GM18907 (cell line): ENCODE measurements at regions not wholly inside any gene's neighbourhood (a gene's known extent, or its start where the extent isn't known, plus 50 kb on each side); places are given as distances from the start of the nearest gene placed in this dataset.

Experiments used
- ATAC-seq: cut with Tn5 transposase; IDR thresholded peaks from one replicate; pipeline ENCODE4 v1.9.1; 2021; ENCODE audit warnings: mild to moderate bottlenecking, moderate library complexity; ENCODE audit not compliant: unreplicated experiment

DNA sequence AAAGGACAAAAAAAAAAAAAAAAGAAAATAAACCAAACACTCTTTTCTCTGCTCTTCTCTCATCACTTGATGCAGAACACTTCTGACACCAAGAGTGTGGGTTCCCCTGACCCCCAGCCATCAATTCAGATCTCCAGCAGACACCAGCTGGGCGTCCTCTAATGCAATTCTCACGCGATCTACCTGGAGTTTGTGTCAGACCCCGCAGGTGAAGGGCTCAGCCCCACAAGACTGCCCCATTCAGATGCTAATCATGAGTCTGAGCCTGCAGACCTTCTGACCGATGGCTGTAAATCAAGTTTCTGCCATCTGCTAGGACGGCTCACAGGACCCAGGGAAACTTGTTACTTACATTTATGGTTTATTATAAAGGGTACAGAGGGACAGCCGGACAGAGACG lies 133.6 kb upstream of the C1orf174 start:
- no peak for ATAC-seq

DNA sequence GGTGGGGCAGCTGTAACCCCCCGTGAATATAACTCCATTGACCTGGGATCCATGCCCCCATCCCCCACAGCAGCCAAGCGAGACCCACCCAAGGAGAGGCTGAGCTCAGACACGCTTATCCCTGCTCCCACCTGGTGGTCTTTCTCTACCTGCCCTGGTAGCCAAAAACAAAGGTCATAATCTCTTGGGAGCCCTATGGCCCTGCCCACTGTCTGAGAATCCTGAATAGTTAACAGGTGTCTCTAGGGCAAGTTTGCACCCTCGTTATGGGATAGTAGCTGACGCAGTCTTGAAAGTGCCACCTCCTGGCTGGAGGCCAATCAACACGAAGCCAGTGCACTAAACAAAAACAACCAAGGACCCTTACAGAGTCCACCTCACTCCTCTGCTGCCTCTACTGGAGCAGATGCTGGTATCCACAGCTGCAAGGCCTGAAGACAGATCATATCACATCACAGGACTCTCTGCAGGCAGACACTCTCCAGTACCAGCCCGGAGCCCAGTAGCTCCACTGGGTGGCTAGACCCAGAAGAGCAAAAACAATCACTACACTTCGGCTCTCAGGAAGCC lies 134.3 kb upstream of the C1orf174 start:
- ATAC-seq = no peak

DNA sequence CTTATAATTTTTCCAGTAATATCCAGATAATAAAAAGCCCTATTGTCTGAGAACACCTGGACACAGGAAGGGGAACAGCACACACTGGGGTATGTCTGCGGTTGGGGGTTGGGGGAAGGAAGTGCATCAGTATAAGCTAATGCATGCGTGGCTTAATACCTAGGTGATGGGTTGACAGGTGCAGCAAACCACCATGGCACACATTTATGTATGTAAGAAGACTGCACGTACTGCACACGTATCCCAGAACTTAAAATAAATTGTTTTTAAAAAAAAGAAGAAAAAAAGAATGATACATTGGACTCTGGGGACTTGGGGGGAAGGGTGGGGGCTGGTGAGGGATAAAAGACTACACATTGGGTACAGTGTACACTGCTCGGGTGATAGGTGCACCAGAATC lies 144.9 kb upstream of the C1orf174 start:
- no peak for ATAC-seq

DNA sequence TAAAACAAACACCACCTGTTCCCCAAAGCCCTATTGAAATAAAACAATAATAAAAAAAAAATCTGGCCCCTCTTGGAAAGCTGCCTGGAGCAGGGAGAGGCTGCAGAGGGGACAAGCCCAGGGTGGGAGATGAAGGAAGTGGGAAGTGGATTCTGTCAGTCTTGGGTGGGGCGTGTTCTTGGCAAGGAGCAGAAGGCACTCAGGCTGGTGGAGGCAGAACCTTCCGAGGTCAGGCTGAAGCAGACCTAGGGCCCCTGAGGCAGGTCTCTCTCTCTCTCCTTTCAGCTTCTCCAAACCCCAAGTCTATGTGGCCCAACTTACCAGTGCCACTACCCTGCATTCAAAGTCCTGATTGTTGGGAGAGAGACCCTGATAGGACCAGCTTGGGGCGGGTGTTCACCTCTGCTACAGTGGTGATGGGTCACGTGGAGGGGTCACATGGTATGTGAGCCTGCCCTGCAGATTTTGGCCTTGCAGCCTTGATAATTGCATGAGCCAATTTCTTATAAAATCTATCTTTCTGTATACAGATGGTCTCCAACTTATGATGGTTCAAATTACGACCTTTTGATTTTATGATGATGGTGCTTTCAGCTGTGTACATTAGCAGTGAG lies 145.4 kb upstream of the C1orf174 start:
- ATAC-seq = no peak

DNA sequence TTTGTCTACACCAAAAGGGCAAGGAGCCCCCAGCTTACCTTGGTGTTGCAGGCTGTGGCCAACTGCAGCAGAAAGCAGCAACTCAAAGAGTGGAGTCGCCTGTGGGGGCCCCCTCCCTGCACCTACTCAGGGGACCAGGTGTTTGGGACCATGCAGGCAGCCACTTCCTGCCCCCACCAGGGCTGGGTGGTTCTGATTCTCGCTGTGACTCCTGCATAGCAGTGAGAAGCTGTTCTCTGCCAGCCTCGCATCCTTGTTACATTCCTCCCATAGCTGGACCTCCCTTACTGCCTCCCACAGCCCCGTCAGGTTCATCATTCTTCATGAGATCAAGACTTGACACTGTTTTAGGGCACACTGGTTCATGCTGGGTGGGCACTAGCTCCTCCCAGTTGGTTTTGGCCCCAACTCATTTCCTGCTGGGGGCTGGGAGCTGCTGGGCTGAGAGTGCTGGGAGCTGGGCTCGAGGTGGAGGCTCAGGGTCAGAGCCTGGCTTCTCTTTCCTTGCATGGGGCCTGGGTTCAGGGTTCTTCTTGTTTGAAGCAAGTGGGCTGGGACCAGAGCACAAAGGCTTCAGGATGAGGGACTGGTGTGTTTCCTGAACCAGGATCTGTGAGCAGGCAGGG lies 146.9 kb upstream of the C1orf174 start:
- no peak for ATAC-seq

DNA sequence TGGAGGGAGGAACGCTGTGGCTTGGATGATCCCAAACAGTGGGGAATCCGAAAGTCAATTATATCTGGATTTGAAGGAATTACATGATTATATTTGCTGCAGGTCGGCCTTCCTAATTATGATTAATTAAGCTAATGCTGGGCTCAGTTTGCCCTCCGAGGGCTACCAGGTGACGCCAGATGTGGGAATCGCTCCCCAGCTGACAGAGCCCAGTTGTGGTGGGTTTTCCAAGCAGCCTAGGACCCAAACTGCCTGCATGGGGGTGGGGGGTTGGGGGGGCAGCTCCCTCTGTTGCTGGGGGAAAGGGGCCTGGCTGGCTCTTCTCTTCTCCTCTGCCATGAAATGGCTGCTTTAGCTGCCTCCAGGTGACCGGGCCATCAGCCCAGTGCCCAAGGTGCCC lies 147.6 kb upstream of the C1orf174 start:
- no peak for ATAC-seq

DNA sequence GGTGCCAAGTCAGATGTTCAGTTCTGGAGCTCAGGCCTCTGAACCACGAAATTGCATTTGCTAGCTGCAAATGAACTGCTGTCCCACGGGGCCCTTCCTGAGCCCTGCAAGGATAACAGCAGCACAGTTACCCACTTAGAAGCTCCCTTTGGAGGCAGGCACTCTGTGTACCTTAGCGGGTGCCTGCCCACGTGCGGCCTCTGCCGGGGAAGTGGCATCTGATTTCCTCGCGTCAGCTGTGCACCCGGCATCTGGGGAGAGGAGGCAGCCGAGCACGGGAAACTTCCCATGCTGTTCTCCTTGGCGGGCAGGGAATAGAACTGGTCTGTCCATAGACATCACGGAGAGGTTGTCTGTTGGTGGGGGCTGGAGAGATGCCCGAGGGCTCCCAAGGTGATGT lies 148.0 kb upstream of the C1orf174 start:
- no peak for ATAC-seq

DNA sequence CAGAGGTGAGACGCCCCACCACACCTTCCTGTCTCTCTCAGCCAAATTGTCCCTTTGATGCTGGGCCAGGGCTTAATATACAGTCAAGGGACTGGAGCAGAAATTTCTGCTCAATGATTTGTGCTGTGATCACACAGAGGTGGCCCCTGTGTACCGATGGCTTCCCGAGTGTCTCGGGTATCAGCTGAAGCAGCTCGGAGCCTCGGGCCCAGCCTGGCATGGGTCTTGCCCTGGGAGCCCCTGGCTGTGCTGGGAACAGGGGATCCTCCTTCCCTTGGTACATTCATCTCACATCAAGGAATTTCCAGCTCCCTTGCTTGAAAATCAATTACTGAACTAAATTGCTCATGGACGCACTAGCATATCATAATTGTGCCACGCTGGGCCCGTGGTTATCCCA lies 148.8 kb upstream of the C1orf174 start:
- ATAC-seq = no peak

DNA sequence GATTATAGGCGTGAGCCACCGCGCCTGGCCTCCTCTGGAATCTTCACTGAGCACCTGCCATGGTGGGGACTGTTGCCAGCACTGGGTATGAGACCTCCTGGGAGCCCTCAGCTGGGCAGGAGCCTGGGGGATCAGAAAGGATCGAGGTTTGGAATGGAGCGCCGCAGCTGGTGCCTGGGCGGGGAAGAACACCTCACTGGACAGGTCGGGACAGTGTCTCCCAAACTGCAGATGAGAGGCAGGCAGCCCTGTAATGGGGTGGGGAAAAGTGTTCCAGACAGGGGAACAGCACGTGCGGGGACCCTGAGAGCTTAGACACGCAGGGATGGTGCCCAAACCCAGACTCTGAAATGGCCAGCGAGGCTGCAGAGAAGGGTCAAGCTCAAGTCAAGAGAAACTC lies 150.9 kb upstream of the C1orf174 start:
- ATAC-seq = no peak

DNA sequence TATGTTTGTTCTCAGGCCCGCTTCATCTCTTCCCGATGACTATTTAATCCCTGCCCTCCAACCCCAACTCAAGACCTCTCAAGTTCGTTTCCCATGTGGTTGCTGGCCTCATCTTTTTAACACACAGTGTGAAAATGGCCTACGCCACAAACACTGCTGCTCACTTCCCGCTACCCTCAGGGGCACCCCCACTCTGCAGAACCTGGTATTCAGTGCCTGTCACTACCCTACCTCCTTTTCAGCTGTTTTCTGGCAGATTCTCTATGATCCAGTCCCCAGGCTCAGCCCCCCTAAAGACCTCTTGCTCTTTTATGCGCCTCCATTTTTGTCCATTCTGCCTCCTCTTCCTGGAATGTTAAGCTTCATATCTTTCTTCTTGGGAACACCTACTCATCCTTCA lies 152.6 kb upstream of the C1orf174 start:
- no peak for ATAC-seq

DNA sequence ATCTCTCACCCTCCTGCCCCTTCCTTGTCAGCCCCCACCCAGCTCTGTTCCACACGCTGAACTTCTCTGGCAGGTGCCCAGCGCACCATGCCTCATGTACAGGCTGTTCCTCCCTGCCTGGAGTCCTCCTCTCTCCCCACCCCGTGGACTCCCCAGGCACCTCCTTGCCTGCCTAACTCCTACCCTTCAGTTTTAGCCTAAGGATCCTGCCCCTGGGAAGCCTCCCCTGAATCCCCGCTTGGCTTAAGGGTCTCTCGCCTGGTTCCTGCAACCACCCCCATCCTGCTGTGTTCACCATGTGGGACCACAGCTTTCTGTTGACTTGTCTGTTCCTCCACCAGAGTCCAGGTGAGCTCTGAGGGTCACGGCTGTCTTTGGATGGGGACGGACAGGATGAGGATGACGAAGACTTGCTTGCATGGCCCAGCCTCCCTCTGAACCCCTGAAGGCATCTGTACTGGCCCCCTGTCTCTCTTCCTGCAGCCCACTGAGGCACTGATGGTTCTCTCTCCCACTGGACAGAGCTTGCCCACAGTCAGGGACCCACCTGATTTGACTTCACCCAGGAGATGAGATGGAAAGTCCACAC lies 153.2 kb upstream of the C1orf174 start:
- no peak for ATAC-seq

DNA sequence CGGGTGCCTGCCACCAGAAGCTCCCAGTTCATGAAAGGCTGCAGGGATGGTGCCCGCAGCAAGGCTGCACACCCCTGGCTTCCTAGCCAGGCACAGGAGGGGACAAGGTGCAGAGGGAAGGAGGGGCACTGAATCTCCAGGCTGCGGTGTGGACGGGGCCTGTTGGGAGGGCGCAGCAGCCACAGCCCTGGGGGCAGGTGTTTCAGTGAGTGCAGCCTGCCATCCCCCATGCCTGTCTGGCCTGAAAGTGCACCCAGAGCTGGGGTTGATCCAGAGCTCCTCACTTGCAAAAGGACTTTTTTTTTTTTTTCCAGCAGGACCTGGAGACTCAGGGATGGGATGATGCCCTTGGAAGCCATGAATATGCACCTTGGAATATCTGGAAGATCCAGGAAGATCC lies 153.7 kb upstream of the C1orf174 start:
- no peak for ATAC-seq

DNA sequence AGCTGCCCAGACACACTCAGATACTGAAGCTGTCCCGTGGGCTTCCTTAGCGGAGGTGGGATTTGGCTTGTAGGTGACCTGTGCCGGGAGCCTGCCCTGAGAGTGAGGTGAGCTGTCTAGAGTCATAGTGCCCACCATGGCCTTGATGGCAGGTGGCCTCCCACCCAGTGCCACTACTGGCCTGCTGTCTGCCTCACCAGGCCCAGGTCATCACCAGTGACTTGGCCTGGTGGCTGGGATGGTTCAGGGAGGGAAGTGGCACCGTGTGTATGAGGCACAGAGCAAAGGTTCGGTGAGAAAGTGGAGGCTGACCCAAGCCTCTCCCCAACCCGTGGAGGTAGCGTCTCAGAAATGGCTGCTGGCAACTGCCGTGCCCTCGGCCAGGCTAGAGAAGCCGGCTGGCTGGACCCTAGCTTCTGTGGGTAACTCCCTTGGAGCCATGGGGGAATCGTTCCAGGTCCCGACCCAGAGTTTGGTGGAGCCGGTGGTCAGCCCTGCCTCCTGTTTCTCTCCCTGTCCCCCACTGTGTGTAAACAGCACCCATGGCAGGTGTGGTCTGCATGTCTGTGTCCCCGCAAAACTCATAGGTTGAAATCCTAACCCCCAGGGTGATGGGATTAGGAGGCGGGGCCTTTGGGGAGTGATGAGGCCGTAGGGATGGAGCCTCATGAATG lies 155.4 kb upstream of the C1orf174 start:
- no peak for ATAC-seq

DNA sequence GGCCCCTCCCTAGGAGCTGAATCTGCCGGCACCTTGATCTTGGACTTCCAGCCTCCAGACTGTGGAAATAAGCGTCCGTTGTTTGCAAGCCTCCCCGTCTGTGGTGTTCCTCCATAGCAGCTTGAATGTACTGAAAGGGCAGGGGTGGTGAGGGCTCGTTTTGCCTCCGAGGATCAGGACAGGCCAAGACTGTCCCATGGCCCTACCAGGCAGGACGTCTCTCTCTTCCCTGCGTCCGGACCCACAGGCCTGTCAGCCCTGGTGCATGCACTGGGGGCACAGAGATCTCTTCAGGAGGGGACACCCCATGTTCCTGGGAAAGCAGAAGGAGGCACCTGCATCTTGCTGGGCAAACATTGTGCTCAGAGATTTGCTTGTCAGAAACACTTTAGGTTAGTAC lies 156.3 kb upstream of the C1orf174 start:
- no peak for ATAC-seq

DNA sequence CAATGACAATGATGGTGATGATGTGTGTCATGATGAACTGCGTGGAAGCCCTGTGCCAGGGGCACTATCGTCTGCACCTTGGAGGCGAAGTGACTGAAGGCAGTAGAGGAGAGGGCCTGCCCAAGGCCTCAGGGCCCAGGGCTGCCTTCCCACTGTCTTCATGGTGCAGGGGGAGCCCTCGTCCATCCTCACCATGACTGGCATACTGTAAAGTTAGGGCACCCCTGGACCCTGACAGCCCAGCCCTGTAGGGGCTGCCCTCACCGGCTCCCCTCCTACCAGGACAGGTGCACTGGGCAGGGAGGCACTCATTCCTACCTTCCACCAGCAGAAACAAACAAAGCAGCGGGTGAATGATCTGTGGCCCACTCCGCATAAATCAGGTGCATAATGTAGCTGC lies 156.9 kb upstream of the C1orf174 start:
- no peak for ATAC-seq

DNA sequence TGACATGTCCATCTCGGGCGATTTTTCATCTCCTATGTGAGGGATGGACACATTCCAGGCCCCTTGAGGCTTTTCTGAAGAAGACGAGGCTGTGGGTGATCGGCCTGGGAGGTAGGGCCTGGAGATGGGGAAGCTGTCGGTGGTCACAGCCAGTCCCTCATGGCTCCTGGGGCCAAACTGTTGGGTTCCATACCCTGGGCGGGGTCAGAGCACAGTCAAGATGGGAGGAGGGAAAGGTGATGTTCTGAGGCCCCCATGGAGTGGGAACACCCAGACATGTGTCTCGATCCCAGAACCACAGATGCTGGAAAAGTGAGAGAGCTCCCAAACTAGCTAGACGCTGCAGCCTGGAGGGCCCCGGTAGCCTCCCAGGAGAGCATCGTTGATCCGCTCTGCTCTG lies 157.5 kb upstream of the C1orf174 start:
- no peak for ATAC-seq

DNA sequence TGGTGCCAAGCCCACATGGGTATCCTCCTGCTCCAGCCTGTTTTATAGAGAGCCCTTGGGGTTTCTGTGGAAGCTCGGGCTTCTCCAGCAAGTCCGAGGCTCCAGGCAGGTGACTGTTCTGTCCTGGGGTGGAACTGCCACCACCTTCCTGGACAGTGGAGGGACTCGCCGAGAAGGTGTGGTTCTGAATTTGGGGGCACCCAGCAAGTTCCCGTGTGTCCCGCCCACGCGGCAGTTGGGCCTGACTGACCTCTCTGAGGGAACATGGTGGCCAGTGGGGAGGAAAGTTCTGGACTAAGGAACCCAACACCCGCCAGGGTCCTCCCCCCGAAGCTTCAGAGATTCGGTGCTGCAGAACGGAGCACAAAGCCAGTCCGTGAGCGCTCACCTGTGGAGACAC lies 158.1 kb upstream of the C1orf174 start:
- no peak for ATAC-seq

DNA sequence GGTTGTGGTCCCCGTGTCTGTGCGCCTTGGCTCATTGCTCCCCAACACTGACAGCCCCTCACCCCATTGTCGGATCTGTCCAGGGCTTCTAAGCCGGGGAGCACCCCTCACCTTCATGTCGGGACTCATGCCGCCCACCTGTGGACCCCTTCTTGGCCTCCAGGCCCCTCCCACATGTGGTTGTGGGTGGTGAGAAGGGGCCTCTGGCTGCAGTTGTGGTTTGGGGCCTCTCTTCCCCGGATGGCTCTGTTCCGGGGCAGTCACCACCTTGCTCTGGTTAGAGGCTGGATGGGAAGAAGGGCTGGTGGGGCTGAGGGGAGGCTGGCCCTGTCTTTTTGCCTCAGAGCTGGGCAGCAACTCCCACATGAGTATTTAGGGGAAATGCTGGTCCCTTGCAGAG lies 158.6 kb upstream of the C1orf174 start:
- no peak for ATAC-seq

DNA sequence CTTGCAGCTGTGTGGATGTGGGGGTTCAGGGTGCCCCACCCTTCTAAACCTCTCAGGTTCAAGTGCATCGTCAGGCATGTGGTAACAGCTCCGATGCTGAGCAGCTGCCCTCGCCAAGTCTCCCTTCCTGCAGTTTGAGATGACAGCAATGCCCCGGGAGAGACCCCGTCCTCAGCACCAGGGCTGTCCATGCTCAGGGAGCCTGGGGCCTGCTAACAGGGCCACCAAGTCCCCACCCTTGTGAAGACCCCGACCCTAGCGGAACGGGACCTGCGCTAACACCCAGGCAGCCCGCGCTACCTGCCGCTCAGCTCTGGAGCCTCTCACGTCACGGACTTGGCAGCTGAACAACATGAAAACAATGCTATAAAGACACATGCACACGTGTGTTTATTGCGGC lies 159.2 kb upstream of the C1orf174 start:
- no peak for ATAC-seq

DNA sequence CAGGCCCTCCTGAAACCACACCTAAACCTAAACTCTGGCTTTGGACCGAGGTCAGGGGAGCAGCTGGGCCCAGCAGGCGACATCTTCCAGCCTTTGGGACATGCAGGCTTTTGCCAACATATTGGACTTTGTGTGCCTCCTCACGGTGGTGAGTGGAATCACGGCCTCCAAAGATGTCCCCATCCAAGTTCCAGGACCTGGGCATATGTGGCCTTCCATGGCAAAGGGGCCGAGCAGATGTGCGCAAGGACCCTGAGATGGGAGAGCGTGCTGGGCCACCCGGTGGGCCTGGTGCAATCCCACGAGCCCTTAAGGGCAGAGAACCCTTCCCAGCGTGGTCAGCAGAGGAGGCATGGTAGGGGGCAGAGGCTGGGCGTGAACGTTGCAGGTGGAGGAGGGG lies 160.8 kb upstream of the C1orf174 start:
- ATAC-seq = no peak

DNA sequence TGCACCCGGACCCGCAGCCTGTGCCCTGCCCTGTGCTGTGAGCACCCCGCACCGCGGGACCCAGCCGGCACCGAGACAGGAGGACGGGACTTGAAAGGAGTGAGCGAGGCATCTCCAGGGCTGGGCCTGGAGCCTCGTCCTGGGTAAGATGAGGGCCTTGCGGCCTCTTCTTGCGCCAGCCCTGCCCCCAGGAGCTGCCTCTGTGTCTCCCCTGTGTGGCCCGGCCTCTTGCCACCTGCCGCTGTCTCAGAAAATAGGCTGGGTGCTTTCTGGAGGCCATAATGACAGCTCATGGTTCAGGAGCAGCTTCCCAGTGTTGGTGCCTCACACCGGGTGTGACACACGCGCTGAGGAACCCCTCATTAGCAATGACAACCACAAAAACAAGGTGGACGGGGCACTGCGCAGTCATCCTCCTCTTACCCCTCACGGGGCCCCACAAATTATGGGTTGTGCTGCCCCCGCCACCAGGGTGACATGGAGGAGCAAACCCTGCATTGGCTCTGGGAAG lies 161.5 kb upstream of the C1orf174 start:
- no peak for ATAC-seq

DNA sequence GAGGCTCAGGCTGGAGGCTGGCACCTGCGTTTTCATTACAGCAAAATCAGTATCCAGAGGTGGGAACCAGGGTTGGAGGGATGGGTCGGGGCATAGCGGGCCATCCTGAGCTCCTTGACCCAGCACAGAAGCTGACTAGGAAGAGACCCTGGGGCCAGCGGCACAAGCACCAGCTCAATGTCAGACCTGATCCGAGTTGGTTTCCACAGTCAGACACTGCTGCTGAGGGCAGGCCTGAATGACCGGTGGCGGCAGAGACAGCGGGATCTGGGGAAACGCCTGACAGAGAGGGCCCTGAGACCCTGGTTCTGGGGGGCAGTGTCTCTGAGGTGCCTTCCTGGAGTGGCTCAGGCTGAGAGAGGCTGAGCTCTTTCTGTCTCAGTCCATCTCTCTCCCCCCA lies 162.0 kb upstream of the C1orf174 start:
- no peak for ATAC-seq
